ENCODE measurements at regions not wholly inside any gene's neighbourhood (a gene's known extent, or its start where the extent isn't known, plus 50 kb on each side); places are given as distances from the start of the nearest gene placed in this dataset.

DNA sequence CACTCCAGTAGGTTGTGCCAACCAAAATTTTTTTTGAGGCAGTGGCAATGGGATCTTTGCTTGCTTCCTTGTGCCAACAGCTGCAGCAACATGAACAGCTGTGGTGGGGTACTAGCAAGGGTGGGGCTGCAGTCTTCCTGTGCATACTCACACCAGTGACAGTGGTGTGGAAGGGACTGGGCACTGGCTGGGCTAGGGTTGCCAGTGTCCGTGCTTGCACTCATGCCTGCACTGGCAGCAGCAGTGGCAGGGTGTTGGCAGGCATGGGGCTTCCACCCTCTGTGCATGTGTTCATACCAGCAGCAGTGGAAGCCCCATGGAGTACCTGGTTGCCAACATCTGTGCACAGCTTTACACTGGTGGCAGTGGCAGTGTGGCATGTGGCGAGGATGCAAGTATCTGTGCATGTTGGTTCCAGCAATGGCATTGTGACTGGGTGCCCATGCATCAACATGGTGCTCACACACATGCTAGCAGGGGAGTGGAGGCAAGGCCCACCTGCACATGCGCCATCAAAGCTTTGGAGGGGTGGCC lies 1312.6 kb downstream of the PCDH18 start:
- TF ChIP-seq, protein P1, sequence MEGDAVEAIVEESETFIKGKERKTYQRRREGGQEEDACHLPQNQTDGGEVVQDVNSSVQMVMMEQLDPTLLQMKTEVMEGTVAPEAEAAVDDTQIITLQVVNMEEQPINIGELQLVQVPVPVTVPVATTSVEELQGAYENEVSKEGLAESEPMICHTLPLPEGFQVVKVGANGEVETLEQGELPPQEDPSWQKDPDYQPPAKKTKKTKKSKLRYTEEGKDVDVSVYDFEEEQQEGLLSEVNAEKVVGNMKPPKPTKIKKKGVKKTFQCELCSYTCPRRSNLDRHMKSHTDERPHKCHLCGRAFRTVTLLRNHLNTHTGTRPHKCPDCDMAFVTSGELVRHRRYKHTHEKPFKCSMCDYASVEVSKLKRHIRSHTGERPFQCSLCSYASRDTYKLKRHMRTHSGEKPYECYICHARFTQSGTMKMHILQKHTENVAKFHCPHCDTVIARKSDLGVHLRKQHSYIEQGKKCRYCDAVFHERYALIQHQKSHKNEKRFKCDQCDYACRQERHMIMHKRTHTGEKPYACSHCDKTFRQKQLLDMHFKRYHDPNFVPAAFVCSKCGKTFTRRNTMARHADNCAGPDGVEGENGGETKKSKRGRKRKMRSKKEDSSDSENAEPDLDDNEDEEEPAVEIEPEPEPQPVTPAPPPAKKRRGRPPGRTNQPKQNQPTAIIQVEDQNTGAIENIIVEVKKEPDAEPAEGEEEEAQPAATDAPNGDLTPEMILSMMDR (IDR thresholded peaks at IDR 0.05): no peak
- no peak for TF ChIP-seq POLR2A (IDR thresholded peaks at IDR 0.05)
